AG04450 (cell line): ENCODE measurements at regions not wholly inside any gene's neighbourhood (a gene's known extent, or its start where the extent isn't known, plus 50 kb on each side); places are given as distances from the start of the nearest gene placed in this dataset.

Experiments used
- CTCF ChIA-PET: fragments of 300-600, 350-600 bp; formaldehyde crosslinking; extraction: SDS; loops from one replicate; lab custom pipeline; 2022; ENCODE audit warnings: antibody characterized with exemption, inconsistent platforms; lab: Charles Lee
- POLR2A ChIA-PET: fragments of 350-600 bp; formaldehyde crosslinking; extraction: SDS; loops from one replicate; lab custom pipeline; 2021; ENCODE audit warnings: antibody characterized with exemption, inconsistent platforms; lab: Yijun Ruan, JAX
- DNase-seq: peaks from one replicate; pipeline ENCODE4 v3.0.0-alpha.2; 2011; ENCODE audit warnings: low read depth, low spot score
- H3K27ac ChIP-seq: one replicate; pipeline ENCODE4 v1.5.1; 2012; ENCODE audit warnings: low read depth, low read length, control low read depth
- H3K27me3 ChIP-seq: one replicate; pipeline ENCODE4 v1.6.0; 2012; ENCODE audit warnings: low read length; ENCODE audit not compliant: control insufficient read depth, insufficient read depth
- H3K4me3 ChIP-seq: 2 replicates; pipeline ENCODE4 v1.5.1; 2011; ENCODE audit warnings: mild to moderate bottlenecking, low read depth, low read length, control low read depth
- H3K9me3 ChIP-seq: 2 replicates; pipeline ENCODE4 v1.5.1; 2012; ENCODE audit warnings: low read length; ENCODE audit not compliant: control insufficient read depth, insufficient read depth
- TF ChIP-seq, protein P1 (sequence below): IDR thresholded peaks from 2 replicates; pipeline ENCODE4 v1.5.1; 2011; ENCODE audit warnings: low read depth, low read length, control low read depth, inconsistent platforms

DNA sequence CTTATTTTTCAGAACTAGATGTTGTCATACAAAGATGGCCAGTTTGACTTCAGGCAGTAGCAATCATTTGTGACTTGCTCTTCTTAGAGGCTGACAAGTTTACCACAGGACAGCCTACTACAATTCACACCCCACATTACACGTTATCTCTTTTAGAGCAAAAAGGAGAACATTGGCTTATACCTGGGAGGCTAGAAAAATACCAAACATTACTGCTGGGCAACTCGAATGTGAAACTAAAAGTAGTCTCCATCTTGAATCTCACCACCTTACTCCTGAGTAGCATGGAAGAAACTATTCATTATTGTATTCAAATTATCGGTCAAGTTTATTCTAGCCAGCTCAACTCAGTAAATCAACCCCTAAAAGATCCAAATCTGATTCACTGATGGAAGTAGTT is 90.7 kb upstream of the TMEM26 start:
- CTCF ChIA-PET, result no interaction called here
- Histone ChIP-seq H3K27me3 (no peaks in the 10 kb centered on the region), H3K4me3 (no peak overlapping the region), H3K27ac (no peak overlapping the region), H3K9me3 (no peaks in the 10 kb centered on the region)
- no peak for DNase-seq
- POLR2A ChIA-PET, result interaction anchor here (0.7 kb wide), 1 partner anchor 9 kb away, joined by 3 read pairs; no protein-coding TSS in a partner anchor
- TF ChIP-seq, protein P1, sequence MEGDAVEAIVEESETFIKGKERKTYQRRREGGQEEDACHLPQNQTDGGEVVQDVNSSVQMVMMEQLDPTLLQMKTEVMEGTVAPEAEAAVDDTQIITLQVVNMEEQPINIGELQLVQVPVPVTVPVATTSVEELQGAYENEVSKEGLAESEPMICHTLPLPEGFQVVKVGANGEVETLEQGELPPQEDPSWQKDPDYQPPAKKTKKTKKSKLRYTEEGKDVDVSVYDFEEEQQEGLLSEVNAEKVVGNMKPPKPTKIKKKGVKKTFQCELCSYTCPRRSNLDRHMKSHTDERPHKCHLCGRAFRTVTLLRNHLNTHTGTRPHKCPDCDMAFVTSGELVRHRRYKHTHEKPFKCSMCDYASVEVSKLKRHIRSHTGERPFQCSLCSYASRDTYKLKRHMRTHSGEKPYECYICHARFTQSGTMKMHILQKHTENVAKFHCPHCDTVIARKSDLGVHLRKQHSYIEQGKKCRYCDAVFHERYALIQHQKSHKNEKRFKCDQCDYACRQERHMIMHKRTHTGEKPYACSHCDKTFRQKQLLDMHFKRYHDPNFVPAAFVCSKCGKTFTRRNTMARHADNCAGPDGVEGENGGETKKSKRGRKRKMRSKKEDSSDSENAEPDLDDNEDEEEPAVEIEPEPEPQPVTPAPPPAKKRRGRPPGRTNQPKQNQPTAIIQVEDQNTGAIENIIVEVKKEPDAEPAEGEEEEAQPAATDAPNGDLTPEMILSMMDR, result no peak

DNA sequence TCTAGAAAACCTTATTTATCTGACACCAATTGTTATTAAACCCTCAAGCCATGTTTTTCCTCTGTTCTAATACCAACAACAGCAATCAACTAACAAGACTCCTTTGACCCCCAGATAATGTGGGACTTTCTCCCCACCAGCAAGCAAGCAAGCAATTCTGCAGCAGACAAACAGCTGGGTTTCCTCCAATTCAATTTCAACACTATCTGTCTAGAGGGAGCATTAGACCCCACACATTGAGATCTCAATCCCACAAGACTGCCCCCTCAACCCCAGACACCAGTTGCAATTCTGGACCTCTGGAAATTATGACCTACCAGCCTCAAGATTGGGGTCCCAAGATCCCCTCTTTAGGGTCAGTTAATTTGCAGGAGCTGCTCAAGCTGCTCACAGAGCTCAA is 89.4 kb upstream of the TMEM26 start:
- Histone ChIP-seq H3K4me3 (no peak overlapping the region), H3K9me3 (no peaks in the 10 kb centered on the region), H3K27me3 (no peaks in the 10 kb centered on the region), H3K27ac (no peak overlapping the region)
- ChIA-PET CTCF (interaction anchor here (0.5 to 1.2 kb wide), 2 partner anchors 9 to 72 kb away, joined by 3 read pairs; no protein-coding TSS in a partner anchor), POLR2A (interaction anchor here (0.6 kb wide), 1 partner anchor 106 kb away, joined by 3 read pairs; no protein-coding TSS in a partner anchor)
- no peak for DNase-seq
- TF ChIP-seq, protein P1, result no peak

DNA sequence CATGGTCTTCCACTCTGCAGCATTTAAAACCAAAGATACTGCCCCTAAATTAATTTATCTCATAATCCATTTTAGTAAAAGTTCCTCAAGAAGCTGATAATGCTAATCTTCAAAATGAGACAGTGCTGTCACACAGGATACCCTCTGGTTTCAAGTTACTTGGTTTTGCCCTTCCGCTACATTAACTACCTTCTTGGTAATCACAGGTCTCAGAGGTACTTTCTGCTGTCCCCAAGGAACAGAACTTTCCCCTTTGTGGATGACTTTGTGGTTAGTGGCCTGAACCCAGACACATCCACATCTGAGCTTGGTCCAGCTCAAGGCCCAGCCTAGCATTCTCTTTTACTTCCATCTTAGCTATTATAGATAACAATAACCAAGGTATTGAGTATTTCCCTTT is 88.8 kb upstream of the TMEM26 start:
- H3K4me3 ChIP-seq, result no peak overlapping the region
- TF ChIP-seq, protein P1, result no peak
- DNase-seq, result no peak
- ChIA-PET POLR2A (no interaction called here), CTCF (interaction anchor here (1.2 kb wide), 1 partner anchor 9 kb away, joined by 3 read pairs; no protein-coding TSS in a partner anchor)
- no peaks in the 10 kb centered on the region for H3K9me3 ChIP-seq
- H3K27ac ChIP-seq, result no peak overlapping the region
- no peaks in the 10 kb centered on the region for H3K27me3 ChIP-seq

DNA sequence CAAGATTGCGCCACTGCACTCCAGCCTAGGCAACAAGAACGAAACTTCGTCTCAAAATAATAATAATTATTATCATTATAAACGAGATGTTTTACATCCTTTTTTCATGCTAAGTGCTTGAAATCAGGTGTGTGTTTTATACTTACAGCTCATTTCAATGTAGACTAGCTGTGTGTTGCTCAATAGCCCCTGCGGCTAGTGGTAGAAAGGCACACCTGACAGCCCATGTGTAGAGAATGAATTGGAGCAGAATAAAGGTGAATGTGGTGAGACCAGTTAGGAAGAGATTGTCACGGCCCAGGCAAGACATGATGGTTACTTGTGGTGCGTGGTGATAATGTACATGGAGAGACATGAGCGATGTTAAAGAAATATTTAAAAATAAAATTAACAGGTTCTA is 86.7 kb upstream of the TMEM26 start:
- POLR2A ChIA-PET, result no interaction called here
- TF ChIP-seq, protein P1, result no peak
- H3K4me3 ChIP-seq, result no peak overlapping the region
- DNase-seq, result no peak
- no peaks in the 10 kb centered on the region for H3K27me3 ChIP-seq
- H3K9me3 ChIP-seq, result no peaks in the 10 kb centered on the region
- CTCF ChIA-PET, result no interaction called here
- no peak overlapping the region for H3K27ac ChIP-seq

DNA sequence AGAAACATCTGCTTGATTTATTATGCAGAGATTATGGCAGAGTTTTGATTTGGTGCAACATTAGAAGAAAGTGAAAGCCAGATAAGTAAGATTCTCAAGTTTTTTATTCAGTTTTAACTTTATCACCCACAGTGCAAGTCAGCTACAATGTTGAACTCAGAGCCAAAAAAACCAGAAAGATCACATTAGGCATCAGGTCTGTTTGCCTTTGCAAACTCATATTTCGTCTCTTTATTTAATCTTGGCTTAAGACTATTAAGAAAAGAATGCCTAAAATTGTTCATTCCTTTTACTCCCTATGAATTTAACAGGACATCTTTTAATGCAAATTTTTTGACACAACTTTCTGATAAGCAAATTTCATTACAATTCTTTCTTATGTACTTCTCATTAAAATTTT is 76.0 kb upstream of the TMEM26 start:
- Histone ChIP-seq H3K4me3 (no peak overlapping the region), H3K9me3 (no peaks in the 10 kb centered on the region), H3K27me3 (no peaks in the 10 kb centered on the region), H3K27ac (no peak overlapping the region)
- CTCF ChIA-PET, result interaction anchor here (0.6 kb wide), 1 partner anchor 204 kb away, joined by 3 read pairs; no protein-coding TSS in a partner anchor
- POLR2A ChIA-PET, result no interaction called here
- DNase-seq, result no peak
- TF ChIP-seq, protein P1, result no peak
